ENCODE measurements at regions not wholly inside any gene's neighbourhood (a gene's known extent, or its start where the extent isn't known, plus 50 kb on each side); places are given as distances from the start of the nearest gene placed in this dataset.

DNA sequence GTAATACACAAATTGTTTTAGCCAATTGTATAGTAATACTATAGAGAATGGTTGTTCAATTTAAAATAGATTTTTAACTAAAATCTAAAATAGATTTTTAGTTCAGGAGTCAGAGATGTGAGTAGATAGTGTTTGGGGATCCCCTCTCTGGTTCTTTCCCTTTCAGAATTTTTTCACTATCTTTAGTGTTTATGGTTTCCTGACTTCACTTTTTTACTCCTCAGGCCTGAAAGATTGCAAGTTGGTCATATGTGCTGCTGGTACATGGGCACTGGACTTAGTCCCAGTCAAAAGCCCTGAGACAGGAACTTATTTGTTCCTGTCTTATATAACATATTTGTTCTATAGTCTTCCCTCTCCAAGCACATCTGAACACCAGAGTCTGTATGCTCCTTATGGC lies 96.8 kb upstream of the ATP1B1 start:
- no peak for ATAC-seq
- Mint-ChIP-seq H3K4me1 (ENCODE audit: low read depth in 2 of 2) (no peaks in the 10 kb centered on the region), H3K36me3 (no peaks in the 10 kb centered on the region), H3K9me3 (no peaks in the 10 kb centered on the region), H3K4me3 (no peak overlapping the region), H3K27me3 (peaks cover 0 to 3% of the 10 kb centered on the region in 2 donors), H3K27ac (no peak overlapping the region)
- DNase-seq (ENCODE audit: low spot score), result no peak

DNA sequence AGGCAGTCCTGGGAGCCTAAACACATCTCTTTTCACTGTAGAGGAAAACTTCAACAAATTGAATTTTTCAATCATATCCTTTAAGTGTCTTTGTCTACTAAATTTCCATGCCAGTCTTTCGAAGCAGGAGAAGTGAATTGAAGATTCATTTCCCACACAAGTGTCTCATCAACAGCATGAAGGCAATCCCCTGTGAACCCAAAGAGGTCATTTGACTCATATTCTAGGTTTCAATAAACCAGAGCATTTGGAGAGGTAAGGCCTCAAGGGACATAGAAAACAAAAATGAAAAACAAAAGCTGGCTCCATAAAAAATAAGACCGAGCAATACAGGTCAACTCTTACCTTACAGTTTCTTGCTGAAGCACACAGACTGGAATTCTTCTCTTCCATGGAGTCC lies 94.1 kb upstream of the ATP1B1 start:
- ATAC-seq, result no peak
- Mint-ChIP-seq H3K9me3 (no peaks in the 10 kb centered on the region), H3K27ac (no peak overlapping the region), H3K27me3 (peaks cover 0 to 7% of the 10 kb centered on the region in 2 donors), H3K4me3 (no peak overlapping the region), H3K4me1 (ENCODE audit: low read depth in 2 of 2) (no peaks in the 10 kb centered on the region), H3K36me3 (no peaks in the 10 kb centered on the region)
- no peak for DNase-seq (ENCODE audit: low spot score)

DNA sequence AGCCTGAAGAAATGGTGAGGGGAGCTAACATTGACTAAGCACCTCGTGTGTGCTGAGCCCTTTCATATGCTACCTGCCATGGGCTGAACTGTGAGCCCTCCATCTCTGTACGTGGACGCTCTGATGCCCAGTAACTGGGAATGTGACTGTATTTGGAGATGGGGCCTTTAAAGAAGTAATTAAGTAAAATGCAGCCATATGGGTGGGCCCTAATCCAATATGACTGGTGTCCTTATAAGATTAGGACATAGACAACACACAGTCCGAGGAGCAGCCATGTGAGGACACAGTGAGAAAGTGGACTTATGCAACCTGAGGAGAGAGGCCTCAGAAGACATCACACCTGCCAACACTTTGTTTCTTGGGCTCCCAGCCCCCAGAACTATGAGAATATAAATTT lies 92.7 kb upstream of the ATP1B1 start:
- DNase-seq (ENCODE audit: low spot score) (no peak), ATAC-seq (no peak)
- Mint-ChIP-seq H3K27me3 (peaks cover 0 to 4% of the 10 kb centered on the region in 2 donors), H3K9me3 (no peaks in the 10 kb centered on the region), H3K4me1 (ENCODE audit: low read depth in 2 of 2) (no peaks in the 10 kb centered on the region), H3K4me3 (no peak overlapping the region), H3K36me3 (no peaks in the 10 kb centered on the region), H3K27ac (no peak overlapping the region)

DNA sequence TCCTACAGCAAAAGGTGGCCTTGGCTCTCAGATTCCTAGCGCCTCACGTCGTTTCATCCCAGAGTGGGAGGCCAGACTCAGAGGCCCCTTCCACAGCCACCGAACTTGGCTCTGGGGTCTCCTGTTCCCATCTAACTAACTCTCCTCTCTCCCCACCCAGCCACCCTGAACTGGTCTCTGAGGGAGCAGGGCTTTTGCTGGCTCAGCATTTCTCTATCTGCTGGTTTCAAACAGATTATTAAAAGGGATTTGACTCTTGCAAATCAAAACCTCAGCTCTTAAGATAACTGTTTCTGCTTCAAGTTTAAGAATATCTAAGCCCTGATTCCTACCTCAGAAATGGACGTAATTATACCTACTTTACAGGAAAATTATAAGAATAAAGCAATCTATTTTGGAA lies 91.0 kb upstream of the ATP1B1 start:
- ATAC-seq, result no peak
- H3K36me3 Mint-ChIP-seq, result no peaks in the 10 kb centered on the region
- no peak for DNase-seq (ENCODE audit: low spot score)
- no peaks in the 10 kb centered on the region for H3K4me1 Mint-ChIP-seq (ENCODE audit: low read depth in 2 of 2)
- H3K27ac Mint-ChIP-seq, result no peak overlapping the region
- no peak overlapping the region for H3K4me3 Mint-ChIP-seq
- H3K27me3 Mint-ChIP-seq, result peaks cover 0 to 8% of the 10 kb centered on the region in 2 donors
- H3K9me3 Mint-ChIP-seq, result no peaks in the 10 kb centered on the region

DNA sequence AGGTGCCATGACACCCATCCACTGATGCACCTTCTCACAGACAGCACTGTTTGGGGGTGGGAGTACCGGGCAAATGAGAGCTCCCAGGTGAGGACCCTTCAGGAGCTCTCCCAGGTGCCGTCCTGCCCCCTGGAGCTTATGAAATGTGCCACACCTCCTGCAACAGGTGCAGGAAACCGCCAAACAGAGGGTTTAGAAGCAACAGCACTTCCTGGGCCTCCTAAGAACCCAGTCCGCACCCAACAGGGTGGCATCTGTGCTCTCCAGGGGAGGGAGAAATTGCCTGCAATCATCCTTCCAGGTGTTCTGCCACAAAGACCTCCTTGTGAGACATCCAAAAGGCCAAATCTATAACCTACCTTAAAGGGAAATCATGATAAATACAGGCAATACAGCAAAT lies 87.7 kb upstream of the ATP1B1 start:
- Mint-ChIP-seq H3K36me3 (no peaks in the 10 kb centered on the region), H3K27me3 (peaks cover 8 to 12% of the 10 kb centered on the region in 2 donors), H3K9me3 (no peaks in the 10 kb centered on the region), H3K27ac (no peak overlapping the region), H3K4me1 (ENCODE audit: low read depth in 2 of 2) (no peaks in the 10 kb centered on the region), H3K4me3 (no peak overlapping the region)
- DNase-seq (ENCODE audit: low spot score) (no peak), ATAC-seq (peak in 1 of 2 donors; percentile 45)

DNA sequence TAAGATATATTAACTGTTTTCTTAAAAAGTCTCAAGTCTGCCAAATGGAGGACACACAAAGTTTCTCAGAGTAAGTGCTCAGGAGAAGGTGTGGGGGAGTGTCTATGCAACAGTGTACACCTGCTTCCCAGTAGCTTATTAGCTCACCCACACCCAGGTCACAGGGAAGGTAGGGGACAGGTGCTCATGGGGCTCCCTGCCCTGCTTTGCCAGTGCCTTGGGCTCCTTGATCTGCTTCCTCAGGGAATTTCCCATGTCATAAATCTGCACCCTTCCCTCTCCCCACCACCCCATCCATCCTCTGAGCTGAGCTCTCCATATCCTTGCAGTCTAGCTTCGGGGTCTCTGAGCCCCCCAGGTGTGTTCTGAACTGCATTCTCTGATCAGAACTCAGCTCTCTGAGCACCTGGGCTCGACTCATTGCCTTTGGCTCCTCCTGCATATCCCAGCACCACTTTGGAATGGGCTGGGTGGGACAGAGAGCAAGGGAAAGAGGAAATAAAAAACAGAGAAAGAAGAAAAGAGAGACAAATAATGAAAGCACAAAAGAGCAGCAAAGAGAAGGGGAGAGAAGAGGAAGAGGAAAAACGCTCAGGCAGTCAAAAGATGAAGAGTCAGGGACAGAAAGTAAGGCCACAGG lies 87.0 kb upstream of the ATP1B1 start:
- no peaks in the 10 kb centered on the region for H3K36me3 Mint-ChIP-seq
- H3K9me3 Mint-ChIP-seq, result no peaks in the 10 kb centered on the region
- H3K4me3 Mint-ChIP-seq, result no peak overlapping the region
- no peak for ATAC-seq
- peaks cover 12 to 15% of the 10 kb centered on the region in 2 donors for H3K27me3 Mint-ChIP-seq
- H3K27ac Mint-ChIP-seq, result no peak overlapping the region
- H3K4me1 Mint-ChIP-seq (ENCODE audit: low read depth in 2 of 2), result no peaks in the 10 kb centered on the region
- no peak for DNase-seq (ENCODE audit: low spot score)

DNA sequence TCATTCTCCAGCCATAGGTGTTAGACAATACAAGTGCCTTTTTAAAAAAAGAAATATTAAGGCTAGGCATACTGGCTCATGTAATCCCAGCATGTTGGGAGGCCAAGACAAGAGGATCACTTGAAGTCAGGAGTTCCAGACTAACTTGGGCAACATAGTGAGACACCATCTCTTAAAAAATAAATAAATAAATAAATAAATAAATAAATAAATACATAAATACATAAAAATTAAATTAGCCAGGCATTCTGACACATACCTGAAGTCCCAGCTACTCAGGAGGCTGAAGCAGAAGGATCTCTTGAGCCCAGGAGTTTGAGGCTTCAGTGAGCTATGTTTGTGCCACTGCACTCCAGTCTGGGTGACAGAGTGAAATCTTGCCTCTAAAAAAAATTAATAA lies 85.8 kb upstream of the ATP1B1 start:
- no peak overlapping the region for H3K27ac Mint-ChIP-seq
- DNase-seq (ENCODE audit: low spot score) (no peak), ATAC-seq (no peak)
- peaks cover 10 to 15% of the 10 kb centered on the region in 2 donors for H3K27me3 Mint-ChIP-seq
- no peaks in the 10 kb centered on the region for H3K4me1 Mint-ChIP-seq (ENCODE audit: low read depth in 2 of 2)
- H3K4me3 Mint-ChIP-seq, result no peak overlapping the region
- H3K36me3 Mint-ChIP-seq, result no peaks in the 10 kb centered on the region
- H3K9me3 Mint-ChIP-seq, result no peaks in the 10 kb centered on the region

DNA sequence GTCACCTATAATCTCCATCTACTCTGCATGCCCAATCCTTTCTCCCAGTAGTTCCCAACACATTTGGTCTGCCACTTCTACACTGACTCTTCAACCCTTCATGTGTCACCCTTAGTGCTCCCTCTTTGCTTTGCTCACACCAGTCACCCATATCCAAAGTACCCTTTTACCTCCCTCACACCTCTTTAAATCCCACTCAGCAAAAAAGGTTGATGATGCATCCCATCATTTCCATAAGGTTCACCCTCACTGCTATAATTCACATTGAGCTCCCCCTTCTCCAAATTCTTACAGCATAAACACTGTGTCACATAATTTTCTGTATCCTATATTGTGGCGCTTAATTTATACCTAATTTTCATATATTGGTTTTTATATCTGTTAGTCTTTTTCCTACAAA lies 83.8 kb upstream of the ATP1B1 start:
- no peak overlapping the region for H3K27ac Mint-ChIP-seq
- no peak for DNase-seq (ENCODE audit: low spot score)
- no peaks in the 10 kb centered on the region for H3K9me3 Mint-ChIP-seq
- no peaks in the 10 kb centered on the region for H3K36me3 Mint-ChIP-seq
- ATAC-seq, result no peak
- no peaks in the 10 kb centered on the region for H3K4me1 Mint-ChIP-seq (ENCODE audit: low read depth in 2 of 2)
- H3K4me3 Mint-ChIP-seq, result no peak overlapping the region
- H3K27me3 Mint-ChIP-seq, result peaks cover 7 to 15% of the 10 kb centered on the region in 2 donors

DNA sequence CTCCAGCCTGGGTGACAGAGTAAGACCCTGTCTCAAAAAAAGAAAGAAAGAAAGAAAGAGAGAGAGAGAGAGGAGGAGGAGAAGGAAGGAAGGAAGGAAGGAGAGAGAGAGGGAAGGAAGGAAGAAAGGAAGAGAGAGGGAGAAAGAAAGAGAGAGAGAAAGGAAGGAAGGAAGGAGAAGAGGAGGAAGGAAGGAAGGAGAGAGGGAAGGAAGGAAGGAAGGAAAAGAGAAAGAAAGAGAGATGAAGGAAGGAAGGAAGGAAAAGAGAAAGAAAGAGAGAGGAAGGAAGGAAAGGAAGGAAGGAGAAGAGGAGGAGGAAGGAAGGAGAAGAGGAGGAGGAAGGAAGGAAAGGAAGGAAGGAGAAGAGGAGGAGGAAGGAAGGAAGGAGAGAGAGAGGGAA lies 82.2 kb upstream of the ATP1B1 start:
- ATAC-seq (no peak), DNase-seq (ENCODE audit: low spot score) (no peak)
- H3K4me1 Mint-ChIP-seq (ENCODE audit: low read depth in 2 of 2), result no peaks in the 10 kb centered on the region
- H3K4me3 Mint-ChIP-seq, result no peak overlapping the region
- H3K36me3 Mint-ChIP-seq, result no peaks in the 10 kb centered on the region
- H3K27ac Mint-ChIP-seq, result no peak overlapping the region
- peaks cover 7 to 15% of the 10 kb centered on the region in 2 donors for H3K27me3 Mint-ChIP-seq
- no peaks in the 10 kb centered on the region for H3K9me3 Mint-ChIP-seq

DNA sequence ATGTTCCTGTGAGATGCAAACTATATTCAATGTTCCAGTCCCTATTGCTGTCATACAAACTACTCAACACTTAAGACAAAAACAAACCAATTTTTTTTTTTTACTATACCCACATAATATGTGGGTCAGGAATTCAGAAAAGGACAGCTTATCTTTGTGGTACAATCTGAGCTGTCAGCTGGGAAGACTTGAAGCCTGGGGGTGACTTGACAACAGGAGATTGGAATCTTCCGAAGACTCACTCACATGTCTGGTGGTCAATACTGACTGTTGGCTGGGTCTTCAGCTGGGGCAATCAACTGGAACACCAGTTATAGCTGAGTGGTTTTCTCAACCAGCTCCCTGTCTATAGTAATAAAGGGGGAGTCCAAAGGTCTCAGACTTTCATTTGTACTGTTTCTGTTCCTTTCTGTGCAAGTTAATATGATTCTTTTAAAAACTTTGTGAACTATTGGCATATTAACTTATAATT lies 81.7 kb upstream of the ATP1B1 start:
- Mint-ChIP-seq H3K4me3 (no peak overlapping the region), H3K27me3 (peaks cover 5 to 15% of the 10 kb centered on the region in 2 donors), H3K4me1 (ENCODE audit: low read depth in 2 of 2) (no peaks in the 10 kb centered on the region), H3K27ac (no peak overlapping the region), H3K9me3 (no peaks in the 10 kb centered on the region), H3K36me3 (no peaks in the 10 kb centered on the region)
- no peak for ATAC-seq
- no peak for DNase-seq (ENCODE audit: low spot score)

DNA sequence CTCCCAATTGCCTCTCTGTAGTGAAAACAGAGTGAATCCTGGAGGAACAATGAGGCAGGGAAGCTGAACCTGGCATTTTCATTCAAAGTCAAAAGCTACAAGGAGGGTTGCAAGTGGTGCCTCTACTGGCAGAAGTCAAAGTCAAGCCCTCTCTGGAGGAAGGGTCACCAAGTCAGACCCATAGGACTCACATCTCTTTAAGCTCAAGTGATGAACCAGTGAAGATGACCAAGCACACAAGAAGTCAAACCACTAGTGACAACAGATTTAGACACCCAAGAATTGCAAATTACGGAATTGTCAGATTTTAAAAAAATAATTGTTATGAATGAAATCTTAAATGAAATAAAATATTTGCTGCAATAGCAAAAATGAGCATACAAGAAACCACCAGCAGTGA lies 81.1 kb upstream of the ATP1B1 start:
- peaks cover 6 to 15% of the 10 kb centered on the region in 2 donors for H3K27me3 Mint-ChIP-seq
- H3K27ac Mint-ChIP-seq, result no peak overlapping the region
- no peak for ATAC-seq

DNA sequence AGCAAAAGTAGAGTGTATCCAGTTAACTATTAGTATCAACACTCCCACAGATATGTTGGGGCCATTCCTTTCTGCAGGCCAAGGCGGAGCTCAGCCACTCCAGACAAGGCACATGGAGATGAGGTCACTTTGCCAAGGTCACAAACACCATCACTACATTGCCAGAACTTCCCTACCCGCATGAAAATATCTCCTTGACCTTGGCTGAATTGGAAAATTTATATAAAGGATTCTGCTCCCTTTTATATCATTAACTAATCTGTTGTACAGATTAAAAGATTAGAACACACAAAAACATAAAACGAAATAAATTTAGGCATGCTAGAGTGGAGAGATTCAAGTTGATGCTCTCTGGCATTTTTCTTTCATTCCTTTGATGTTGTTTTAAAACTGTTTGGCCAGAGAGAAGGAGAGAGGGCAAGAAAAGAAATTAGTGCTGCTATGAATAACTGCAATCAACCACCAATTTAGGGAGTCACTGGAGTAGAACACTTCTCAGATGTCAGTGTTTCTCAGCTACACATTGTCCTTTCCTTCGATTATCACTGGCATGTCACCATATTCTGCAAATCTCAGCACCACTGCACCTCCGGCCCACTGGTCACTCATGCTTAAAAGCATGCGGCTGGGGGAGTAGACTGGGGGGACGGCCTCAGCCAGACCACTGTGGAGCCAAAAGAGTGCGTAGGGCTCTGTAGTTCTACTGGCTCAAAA lies 78.7 kb upstream of the ATP1B1 start:
- DNase-seq (ENCODE audit: low spot score) (no peak), ATAC-seq (no peak)
- no peak overlapping the region for H3K4me3 Mint-ChIP-seq
- no peak overlapping the region for H3K27ac Mint-ChIP-seq
- H3K4me1 Mint-ChIP-seq (ENCODE audit: low read depth in 2 of 2), result no peaks in the 10 kb centered on the region
- H3K9me3 Mint-ChIP-seq, result no peaks in the 10 kb centered on the region
- H3K27me3 Mint-ChIP-seq, result peaks cover 3 to 10% of the 10 kb centered on the region in 2 donors
- no peaks in the 10 kb centered on the region for H3K36me3 Mint-ChIP-seq

More for the DNA sequence above, 81.1 kb upstream of the ATP1B1 start:
- no peaks in the 10 kb centered on the region for H3K9me3 Mint-ChIP-seq
- no peak overlapping the region for H3K4me3 Mint-ChIP-seq
- H3K4me1 Mint-ChIP-seq (ENCODE audit: low read depth in 2 of 2), result no peaks in the 10 kb centered on the region
- H3K36me3 Mint-ChIP-seq, result no peaks in the 10 kb centered on the region
- DNase-seq (ENCODE audit: low spot score), result no peak

DNA sequence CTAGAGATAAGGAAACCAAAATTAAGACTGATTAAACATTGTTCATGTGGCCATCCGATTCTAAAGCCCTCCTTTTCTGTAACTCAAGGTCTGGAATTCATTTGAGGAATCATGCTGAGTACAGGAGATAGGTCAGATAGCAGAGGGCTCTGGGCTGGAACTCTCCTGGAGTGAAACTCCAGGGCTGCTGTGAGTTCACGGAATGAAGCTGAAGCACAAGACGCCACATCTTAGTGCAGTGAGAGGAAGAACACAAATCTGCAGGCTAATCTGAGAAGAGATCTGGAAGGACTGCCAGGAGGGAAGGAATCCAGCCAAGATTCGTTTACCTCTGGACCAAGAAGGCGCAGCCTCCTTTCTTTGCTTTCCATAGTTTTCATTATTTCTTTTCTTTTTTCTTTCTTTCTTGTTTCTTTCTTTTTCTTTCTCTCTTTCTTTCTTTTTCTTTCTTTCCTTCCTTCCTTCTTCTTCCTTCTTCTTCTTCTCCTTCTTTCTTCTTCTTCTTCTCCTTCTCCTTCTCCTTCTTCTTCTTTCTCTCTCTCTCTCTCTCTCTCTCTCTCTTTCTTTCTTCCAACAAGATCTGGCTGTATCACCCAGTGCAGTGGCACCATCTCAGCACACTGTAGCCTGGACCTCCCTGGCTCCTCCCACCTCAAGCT lies 74.8 kb upstream of the ATP1B1 start:
- ATAC-seq (no peak), DNase-seq (ENCODE audit: low spot score) (no peak)
- Mint-ChIP-seq H3K9me3 (peaks cover 4% of the 10 kb centered on the region), H3K27ac (no peak overlapping the region), H3K4me1 (ENCODE audit: low read depth in 2 of 2) (no peaks in the 10 kb centered on the region), H3K4me3 (no peak overlapping the region), H3K27me3 (peaks cover 2 to 4% of the 10 kb centered on the region in 2 donors), H3K36me3 (peaks cover 5% of the 10 kb centered on the region)

DNA sequence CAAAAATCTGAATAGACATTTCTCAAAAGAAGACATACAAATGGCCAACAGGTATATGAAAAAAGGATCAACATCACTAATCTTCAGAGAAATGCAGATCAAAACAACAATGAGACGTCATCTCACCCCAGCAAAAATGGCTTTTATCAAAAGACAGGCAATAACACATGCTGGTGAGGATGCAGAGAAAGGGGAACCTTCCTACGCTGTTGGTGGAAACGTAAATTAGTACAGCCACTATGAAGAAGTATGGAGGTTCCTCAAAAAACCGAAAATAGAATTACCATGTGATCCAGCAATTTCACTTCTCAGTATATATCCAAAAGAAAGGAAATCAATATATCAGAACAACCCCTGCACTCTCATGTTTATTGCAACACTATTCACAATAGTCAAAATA lies 65.1 kb upstream of the ATP1B1 start:
- no peak for DNase-seq (ENCODE audit: low spot score)
- Mint-ChIP-seq H3K9me3 (peaks cover 9% of the 10 kb centered on the region), H3K36me3 (peaks cover 11% of the 10 kb centered on the region), H3K4me1 (ENCODE audit: low read depth in 2 of 2) (peaks cover 30 to 33% of the 10 kb centered on the region in 2 donors), H3K4me3 (no peak overlapping the region), H3K27ac (no peak overlapping the region), H3K27me3 (peaks cover 7 to 11% of the 10 kb centered on the region in 2 donors)
- no peak for ATAC-seq

Data from natural killer cell treated with Interleukin-12 subunit alpha and Interleukin-12 subunit beta and Interleukin-15 and Interleukin-18, amount 100 ng/mL, for 72 hours (primary cell).